ENCODE measurements at regions not wholly inside any gene's neighbourhood (a gene's known extent, or its start where the extent isn't known, plus 50 kb on each side); places are given as distances from the start of the nearest gene placed in this dataset.
"Not testable (repeated sequence)": the region's sequence is repeated elsewhere in the genome, so short reads cannot be mapped to it uniquely, and the experiment has no call there.

- DNase-seq (ENCODE audit: low read depth), result no peak
- no peak overlapping the region for H3K4me3 ChIP-seq (ENCODE audit: low read depth, low read length)
These were observed 52.9 kb upstream of the IMP4 start for GRCh38 chr2:130289780-130290179.

- no peak for DNase-seq (ENCODE audit: low read depth)
- H3K4me3 ChIP-seq (ENCODE audit: low read depth, low read length), result no peak overlapping the region
These were observed 54.0 kb upstream of the IMP4 start for GRCh38 chr2:130288467-130289403.

- no peak overlapping the region for H3K4me3 ChIP-seq (ENCODE audit: low read depth, low read length)
- DNase-seq (ENCODE audit: low read depth), result no peak
These were observed 55.1 kb upstream of the IMP4 start for GRCh38 chr2:130287656-130288026.

GRCh38 chr2:130286983-130287655 is 55.6 kb upstream of the IMP4 start:
- H3K4me3 ChIP-seq (ENCODE audit: low read depth, low read length), result no peak overlapping the region
- no peak for DNase-seq (ENCODE audit: low read depth)

DNA sequence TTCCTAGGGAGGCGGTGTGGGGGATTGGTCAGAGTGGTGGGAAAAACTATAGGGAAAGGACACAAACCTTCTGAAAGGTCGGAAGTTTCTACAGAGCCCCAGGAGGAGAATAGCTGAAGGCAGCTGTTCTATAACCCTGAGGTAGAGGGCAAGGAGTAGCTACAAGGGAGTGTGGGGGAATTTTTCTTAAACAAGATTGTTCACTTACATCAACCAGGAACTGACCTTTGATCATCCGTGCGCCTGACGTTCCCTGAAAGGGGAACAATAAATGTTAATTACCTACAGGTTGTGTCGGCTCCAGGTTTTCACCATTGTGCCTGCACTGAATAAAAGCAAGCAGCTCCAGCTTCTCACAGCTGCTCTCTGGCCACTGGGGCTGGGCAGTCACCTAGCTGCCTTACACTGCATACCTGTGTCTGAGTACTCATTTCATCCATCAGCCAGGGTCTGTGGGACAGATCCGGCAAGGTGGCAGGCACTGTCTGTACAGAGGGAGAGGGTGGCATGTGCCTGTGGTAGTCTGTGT is 59.3 kb upstream of the IMP4 start:
- DNase-seq (ENCODE audit: low read depth); H3K4me3 ChIP-seq (ENCODE audit: low read depth, low read length): not testable (repeated sequence)

- DNase-seq (ENCODE audit: low read depth); H3K4me3 ChIP-seq (ENCODE audit: low read depth, low read length): not testable (repeated sequence)
These were observed 63.1 kb upstream of the IMP4 start for GRCh38 chr2:130279551-130279950.

DNA sequence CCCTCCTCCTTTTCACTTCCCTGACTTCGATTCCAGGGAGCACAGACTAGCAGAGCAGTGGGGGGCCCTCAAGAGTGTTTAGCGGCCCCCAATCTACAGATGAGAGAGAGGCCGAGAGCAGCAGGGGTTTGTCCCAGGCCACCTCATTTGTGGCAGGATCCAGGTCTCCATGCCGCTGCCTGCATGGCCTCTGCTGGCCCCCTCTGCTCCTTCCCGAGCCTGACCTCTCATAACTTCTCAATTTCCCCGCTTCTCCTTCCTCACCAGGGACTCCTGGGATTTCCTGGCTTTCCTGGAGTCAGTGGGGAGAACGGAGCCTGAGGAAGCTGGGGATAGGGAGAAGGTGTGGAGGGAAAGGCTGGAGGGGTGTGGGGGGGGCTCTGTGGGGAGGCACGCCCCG is 70.1 kb upstream of the TUBA3E start:
- not testable (repeated sequence) for H3K4me3 ChIP-seq (ENCODE audit: low read depth, low read length); DNase-seq (ENCODE audit: low read depth)

DNA sequence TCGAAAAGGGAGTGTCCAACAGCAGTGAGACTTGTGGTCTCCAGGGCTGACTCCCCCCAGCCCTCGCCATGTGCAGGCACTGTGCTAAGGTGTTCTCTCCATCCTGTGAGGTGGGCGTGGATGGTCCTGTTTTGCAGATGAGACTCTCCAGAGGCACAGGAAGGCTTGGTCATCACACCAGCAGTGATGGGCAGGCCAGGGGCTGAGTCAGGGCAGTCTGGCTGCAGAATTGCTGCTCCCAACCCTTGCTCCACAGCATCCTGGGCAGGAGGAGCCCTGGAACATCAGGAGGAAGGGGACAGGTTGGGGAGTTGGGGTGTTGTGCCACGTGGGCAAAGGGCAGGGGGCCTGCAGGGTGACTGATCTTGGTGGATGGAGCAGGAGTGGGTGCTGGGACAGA is 69.3 kb upstream of the TUBA3E start:
- not testable (repeated sequence) for H3K4me3 ChIP-seq (ENCODE audit: low read depth, low read length); DNase-seq (ENCODE audit: low read depth)

GRCh38 chr2:130266836-130267235 is 68.6 kb upstream of the TUBA3E start:
- not testable (repeated sequence) for DNase-seq (ENCODE audit: low read depth); H3K4me3 ChIP-seq (ENCODE audit: low read depth, low read length)

- not testable (repeated sequence) for H3K4me3 ChIP-seq (ENCODE audit: low read depth, low read length); DNase-seq (ENCODE audit: low read depth)
These were observed 67.5 kb upstream of the TUBA3E start for GRCh38 chr2:130265570-130266247.

DNA sequence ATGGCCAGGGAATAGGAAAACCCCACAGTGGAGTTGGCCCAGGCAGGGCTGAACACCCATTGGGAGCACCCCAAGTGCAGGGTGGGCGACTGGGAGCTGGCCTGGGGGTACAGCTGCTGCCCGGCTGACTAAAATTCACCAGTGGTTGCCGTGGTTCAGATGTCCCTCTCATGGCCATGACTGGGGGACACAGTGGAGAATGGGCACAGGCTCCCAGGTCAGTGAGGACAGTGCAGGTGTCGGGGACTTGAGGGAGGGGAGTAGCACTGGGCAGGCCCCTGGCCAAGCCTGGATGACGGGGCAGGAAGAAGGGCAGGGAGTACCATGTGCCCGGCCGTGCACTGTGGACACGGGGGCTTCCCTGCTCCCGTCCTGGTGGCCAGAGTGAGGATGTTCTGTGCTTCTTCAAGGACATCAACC is 66.7 kb upstream of the TUBA3E start:
- DNase-seq (ENCODE audit: low read depth); H3K4me3 ChIP-seq (ENCODE audit: low read depth, low read length): not testable (repeated sequence)

- DNase-seq (ENCODE audit: low read depth), result no peak
- H3K4me3 ChIP-seq (ENCODE audit: low read depth, low read length), result no peak overlapping the region
These were observed 66.3 kb upstream of the TUBA3E start for GRCh38 chr2:130264501-130264900.

DNA sequence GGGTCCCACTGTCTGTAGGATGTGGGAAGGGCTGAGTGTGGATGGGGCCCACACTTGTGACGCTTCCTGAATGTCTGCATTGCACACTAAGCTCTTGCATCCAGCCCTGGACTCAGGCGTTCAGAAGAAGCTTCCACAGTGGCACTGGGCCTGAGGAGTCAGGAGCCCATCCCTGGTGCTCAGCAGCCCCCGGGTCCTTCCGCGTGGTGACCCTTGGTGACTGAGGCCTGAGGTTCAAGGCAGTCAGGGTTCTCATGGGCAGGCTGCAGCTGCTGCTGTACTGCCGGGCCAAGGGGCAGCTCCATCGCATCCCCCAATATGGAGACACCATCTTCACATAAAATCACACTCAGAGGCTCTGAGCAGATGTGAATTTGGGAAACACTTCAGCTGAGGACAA is 65.8 kb upstream of the TUBA3E start:
- DNase-seq (ENCODE audit: low read depth), result no peak
- H3K4me3 ChIP-seq (ENCODE audit: low read depth, low read length), result no peak overlapping the region

DNA sequence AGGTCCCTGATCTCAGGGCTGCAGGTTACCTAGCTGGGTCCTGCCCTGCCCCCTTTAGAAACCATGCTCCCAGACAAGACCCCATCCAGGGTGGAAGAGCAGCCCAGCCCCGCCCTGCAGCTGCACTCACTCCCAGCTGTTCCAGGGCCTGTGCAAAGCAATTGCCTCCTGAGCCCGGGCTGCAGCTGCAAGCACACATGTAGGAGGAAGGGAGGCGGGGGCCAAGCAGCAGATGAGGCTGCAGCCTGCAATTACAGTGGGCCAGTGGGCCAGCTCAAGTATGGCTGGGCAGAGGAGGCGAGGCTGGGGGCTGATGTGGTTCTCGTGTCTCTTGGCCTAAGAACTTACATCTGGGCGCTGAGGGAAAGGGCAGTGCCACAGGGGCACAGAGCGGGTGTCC is 65.4 kb upstream of the TUBA3E start:
- H3K4me3 ChIP-seq (ENCODE audit: low read depth, low read length), result no peak overlapping the region
- no peak for DNase-seq (ENCODE audit: low read depth)

- no peak for DNase-seq (ENCODE audit: low read depth)
- no peak overlapping the region for H3K4me3 ChIP-seq (ENCODE audit: low read depth, low read length)
These were observed 63.9 kb upstream of the TUBA3E start for GRCh38 chr2:130261970-130262760.

- no peak overlapping the region for H3K4me3 ChIP-seq (ENCODE audit: low read depth, low read length)
- DNase-seq (ENCODE audit: low read depth), result no peak
These were observed 62.9 kb upstream of the TUBA3E start for GRCh38 chr2:130261099-130261498.

- no peak for DNase-seq (ENCODE audit: low read depth)
- H3K4me3 ChIP-seq (ENCODE audit: low read depth, low read length), result no peak overlapping the region
These were observed 61.4 kb upstream of the TUBA3E start for GRCh38 chr2:130259594-130259993.

GRCh38 chr2:130258356-130258755 is 60.1 kb upstream of the TUBA3E start:
- DNase-seq (ENCODE audit: low read depth), result no peak
- no peak overlapping the region for H3K4me3 ChIP-seq (ENCODE audit: low read depth, low read length)
